ENCODE measurements at regions not wholly inside any gene's neighbourhood (a gene's known extent, or its start where the extent isn't known, plus 50 kb on each side); places are given as distances from the start of the nearest gene placed in this dataset.

DNA sequence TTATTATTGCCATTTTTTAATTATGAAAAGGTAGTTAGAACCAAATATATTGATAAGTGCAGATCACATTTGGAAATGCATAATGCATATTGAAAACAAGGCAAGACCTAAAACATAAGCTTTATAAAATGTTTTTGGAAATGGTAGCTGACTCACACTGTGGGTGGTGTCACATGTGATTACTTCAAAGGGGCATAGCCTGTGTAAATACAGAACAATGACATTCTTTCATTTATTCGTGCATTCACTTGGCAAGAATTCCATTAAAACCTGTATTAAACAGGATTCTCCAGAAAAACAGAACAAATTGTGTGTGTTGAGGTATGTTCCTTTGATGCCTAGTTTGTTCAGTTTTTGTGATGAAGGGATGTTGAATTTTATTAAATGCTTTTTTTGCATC lies 427.3 kb upstream of the ST6GAL2 start:
- DNase-seq (ENCODE audit: low spot score): no peak

DNA sequence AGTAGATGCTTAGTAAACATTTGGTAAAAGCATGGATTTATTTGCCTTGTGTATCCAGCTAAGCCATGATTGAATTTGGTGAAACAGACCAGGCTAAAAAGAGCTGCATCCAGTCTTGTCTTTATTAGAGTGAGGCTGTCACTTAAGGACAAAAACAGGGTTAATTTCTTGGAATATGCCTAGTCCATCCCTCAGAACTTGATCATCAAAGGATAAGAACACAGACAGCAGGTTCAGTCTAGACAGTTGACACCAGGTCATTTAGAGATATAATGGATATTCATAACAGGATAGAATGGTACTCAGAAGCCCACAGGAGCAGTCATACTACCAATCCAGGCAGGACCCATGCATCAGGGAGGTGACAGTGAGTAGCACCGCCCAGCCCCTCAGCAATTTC lies 434.9 kb upstream of the ST6GAL2 start:
- DNase-seq (ENCODE audit: low spot score): no peak

DNA sequence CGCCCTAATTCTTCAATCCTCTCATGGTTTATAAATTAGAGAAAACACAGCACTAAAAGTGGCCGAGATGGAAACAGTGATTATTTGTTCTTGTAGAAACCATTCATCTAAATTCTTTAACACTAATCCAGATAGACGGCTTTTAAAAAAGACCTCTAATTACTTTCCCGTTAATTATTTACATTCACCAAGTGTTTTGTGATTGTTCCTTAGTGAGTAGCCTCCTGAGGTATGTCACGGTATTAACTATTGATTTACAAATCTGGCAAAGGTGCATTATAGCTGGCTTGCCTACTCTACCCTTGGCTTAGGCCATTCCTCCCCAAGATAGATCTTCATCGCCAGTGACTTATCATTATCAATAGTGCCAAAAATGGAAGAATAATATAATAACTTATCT lies 436.4 kb upstream of the ST6GAL2 start:
- DNase-seq (ENCODE audit: low spot score): no peak

DNA sequence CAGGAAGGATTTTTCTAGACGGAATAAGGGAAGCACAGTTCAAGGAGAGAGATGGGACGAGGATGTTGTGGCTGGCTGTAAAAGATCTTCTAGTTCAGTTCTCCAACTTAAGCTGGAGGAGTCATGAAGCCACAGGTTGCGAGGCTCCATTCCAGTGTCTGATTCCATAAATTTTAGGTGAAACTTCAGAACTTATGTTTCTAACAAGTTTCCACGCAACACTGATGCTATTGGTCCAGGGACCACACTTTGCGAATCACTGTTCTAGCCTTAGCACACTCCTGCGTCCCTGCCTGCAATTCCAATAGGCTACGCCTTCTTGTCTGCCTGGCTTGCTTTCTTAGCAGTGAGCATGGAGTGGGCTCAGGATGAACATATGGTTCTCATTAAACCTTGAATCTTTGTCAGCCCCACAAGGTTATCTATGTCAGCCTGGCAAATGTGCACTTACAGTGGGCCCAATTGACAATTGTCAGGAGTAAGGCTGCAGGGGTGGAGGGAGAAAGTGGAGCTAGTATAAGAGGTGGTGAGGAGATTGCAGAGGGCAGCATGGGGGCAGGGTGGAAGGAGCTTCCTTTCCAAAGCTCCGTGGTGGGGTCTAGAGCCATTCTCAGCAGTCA lies 438.1 kb upstream of the ST6GAL2 start:
- no peak for DNase-seq (ENCODE audit: low spot score)

DNA sequence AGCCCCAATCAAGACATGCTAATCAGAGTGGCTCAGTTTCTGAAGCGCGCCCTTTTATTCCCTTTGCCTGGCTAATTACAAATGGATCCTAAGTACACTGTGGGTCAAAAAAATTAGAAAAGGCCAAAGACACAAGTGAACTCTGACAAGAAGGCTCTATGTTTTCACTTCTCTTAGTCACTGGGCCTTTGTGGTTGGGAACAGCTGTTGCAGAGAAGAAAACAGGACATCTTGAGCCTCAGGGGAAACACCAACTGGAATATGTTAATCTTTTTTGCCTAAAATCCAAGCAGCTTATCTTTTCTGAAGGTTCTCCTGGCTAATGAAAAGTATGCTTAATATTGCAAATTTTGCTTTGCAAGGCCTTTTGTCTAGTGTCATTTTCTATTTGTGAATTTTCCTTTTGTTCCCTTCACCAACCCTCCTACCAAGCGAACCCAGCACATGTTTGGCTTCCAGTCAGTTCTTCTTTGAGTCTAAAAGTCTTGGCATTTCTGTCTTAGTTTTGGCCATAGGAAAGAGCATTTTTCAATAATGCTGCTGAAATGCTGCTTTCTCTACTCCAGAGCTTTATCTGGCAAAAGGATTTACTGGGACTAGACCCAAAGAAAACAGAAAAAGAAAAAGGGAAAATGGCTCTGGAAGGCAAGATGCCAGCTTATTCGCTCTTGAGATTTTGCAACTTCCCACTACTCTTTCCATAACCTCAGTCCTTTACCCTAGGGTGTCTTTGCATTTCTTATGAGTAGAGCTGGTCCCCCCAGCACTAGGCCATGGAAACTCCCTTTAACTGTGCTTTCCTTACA lies 440.2 kb upstream of the ST6GAL2 start:
- DNase-seq (ENCODE audit: low spot score): no peak

DNA sequence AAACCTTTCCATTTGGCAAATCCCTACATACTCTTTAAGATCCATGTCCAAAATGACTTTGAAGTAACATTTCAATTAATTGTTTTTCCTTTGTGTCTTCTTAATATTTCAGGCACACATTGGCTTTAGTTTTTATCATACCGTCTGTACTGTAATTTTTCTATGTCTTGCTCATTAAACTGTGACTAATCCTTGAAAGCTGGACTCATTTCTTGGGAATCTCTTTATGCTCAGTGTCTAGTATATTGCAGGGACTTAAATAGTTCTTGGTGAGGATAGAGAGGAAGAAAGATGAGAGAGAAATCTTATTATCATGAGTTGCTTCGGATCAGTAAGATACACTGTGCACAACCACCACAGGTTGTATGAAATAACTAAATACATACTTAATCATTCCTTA lies 448.3 kb upstream of the ST6GAL2 start:
- DNase-seq (ENCODE audit: low spot score): no peak

DNA sequence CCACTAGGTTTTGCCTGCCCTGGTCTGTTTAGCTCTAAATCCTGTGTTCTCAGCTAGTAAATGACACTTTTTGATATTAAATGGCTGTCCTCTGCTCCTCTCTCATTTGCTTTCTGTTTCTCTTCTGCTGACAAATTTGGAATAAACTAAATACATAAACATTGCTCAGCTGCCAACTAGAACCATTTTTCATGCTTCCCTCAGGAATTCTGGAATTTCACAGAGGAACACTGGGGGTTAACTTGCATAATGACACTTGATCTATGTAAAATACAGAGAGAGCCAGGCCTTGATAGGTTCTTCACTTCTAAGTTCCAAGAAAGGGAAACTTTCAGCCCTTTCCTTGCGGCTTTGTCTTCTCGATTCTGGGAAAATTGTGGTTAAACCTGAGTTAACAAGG lies 450.6 kb upstream of the ST6GAL2 start:
- DNase-seq (ENCODE audit: low spot score): no peak

DNA sequence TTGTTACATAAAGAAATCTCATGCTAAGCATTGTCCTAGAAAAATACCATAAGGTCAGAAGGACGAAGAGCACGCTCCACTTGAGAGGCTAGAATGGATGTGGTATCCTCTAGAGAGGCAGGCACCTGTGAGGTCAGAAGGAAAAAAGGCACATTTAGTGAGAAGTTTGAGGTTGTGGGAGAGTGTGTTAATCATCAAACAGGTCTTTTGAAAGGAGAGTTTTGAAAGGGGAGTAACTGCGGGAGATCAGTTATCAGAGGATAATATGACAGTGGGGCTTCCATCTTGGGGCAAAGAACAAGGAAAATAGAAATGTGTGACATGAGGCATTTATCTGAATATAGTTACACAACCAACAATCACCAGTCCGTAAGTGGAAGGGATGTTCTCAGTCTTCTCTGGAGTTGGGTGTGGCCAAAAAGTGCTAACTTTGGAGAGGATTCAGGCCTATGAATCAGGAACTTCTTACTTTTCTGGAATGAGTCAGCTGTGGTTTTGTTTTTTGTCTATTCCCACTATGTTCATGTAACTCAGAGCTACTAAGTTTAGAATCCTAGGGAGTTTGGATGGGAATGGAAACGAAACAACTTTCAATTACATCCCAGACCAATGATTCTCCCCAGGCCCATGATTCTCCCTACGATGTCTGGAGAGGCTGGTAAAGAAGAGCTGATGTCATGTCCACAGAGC lies 451.4 kb upstream of the ST6GAL2 start:
- peak; percentile 71 for DNase-seq (ENCODE audit: low spot score)

DNA sequence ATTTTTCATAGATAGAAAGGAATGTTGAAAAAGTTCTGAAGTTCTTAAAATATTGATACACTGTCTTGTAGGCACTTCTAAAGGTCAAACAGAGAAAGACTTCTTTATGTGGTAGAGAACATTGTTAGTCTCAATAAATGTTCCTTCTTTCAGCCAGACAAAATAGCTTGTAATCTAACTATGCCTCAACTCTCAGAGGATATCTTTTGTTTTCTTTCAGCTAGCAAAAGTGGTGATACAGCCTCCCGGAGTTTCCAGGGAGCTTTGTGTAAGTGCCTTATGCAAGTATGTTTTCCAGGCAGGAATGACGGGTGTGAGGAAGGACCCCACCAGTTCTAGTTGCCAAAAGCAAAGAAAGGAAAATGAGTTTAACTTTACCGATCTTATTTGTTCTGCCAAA lies 452.1 kb upstream of the ST6GAL2 start:
- no peak for DNase-seq (ENCODE audit: low spot score)

DNA sequence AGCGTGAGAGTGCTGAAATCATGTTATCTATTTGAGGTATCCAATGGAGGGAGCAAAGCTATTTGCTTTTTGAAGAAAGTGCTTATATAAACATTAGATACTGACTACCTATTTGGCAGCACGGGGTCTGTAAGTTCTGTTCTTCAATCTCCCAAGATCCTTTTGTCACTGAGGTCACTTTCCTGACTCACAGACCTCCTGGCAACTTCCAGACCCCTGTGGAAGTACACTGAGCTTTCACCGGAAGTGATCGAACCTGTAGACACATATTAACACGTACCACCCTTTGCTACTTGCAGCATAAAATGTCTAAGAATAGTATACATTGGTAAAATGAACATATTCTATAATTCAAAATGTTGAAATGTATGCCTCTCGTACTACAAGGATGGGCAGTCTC lies 452.6 kb upstream of the ST6GAL2 start:
- DNase-seq (ENCODE audit: low spot score): no peak

DNA sequence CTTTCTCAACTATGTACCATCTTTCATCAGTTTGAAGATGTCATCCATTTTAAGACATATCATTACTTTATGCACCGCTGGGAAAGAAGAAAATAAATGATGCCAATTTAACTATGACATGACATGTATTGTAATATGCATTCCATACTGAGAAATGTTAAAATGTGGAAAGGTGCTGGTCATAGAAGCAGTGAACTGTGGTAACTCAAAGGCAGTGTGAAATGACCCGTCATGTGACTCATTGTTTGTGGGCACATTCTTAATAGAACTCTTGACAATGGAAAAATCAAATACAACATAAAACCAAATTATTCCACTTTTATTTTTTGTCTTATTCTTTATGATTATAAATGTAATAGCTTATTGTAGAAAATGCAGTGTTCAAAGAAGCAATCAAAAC lies 455.0 kb upstream of the ST6GAL2 start:
- no peak for DNase-seq (ENCODE audit: low spot score)

DNA sequence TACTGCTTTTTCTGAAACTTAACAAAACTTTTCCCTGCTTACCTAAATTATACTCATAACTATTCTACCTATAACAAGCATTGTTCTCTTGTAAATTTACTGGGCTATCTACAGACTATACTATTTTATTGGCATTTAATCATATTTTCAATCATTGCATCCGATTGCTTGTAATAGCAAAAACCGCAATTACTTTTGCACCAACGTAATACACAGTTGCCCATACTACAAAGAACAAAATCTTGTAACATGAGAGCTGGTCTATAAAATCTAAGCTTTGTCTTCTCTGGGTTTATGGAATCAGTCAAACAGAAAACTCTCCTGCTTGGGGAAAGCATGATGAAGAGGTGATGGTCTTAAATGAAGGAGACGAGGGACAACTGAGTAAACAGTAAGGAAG lies 463.4 kb upstream of the ST6GAL2 start:
- DNase-seq (ENCODE audit: low spot score): no peak

DNA sequence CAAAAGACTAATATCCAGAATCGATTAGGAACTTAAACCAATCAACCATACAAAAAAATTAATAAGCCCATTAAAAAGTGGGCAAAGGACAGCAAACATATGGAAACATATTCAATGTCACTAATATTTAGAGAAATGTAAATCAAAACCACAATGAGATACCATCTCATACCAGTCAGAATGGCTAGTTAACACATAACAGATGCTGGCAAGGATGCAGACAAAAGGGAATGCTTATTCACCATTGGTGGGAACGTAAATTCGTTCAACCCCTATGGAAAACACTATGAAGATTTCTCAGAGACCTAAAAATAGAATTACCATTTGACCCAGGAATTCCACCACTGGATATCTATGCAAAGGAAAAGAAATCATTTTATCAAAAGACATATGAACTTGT lies 468.2 kb upstream of the ST6GAL2 start:
- DNase-seq (ENCODE audit: low spot score): no peak

DNA sequence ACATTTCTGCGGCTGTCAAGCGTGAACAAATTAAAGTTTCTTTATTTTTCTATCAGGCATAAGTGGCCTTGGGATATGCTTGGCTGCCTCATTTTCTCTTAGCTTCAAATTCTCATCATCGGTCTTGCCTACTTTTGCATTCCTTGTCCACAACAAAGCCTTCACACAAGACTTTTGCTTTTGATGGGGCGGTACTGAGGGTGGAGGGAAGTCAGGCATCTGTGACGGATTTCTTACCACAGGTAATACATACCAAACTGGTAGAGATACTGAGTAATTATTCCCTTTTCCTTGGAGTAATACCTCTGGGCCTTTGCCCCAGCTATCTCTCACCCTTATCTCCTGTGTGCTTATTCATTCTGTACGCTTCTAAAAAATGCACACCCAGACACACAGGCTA lies 468.3 kb upstream of the RGPD4 start:
- DNase-seq (ENCODE audit: low spot score): no peak

DNA sequence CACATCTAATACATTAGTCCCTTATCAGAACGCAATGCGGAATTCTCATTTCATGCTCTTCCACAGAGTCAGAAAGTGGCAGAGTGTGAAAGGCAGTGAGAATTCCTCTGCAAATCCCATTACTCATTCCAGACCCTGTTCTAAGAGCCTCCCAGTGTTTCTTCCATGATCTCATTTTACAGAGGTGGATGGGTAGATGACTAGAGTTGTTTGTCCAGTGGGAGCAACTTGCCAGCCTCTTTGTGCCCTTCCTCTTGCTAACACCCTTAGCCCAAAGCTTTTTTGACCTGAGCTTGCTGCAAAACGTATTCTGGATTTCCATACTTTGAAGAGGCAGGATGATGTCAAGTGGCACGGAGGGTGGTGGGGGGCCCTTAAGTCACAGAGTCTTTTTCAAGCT lies 467.7 kb upstream of the RGPD4 start:
- no peak for DNase-seq (ENCODE audit: low spot score)

DNA sequence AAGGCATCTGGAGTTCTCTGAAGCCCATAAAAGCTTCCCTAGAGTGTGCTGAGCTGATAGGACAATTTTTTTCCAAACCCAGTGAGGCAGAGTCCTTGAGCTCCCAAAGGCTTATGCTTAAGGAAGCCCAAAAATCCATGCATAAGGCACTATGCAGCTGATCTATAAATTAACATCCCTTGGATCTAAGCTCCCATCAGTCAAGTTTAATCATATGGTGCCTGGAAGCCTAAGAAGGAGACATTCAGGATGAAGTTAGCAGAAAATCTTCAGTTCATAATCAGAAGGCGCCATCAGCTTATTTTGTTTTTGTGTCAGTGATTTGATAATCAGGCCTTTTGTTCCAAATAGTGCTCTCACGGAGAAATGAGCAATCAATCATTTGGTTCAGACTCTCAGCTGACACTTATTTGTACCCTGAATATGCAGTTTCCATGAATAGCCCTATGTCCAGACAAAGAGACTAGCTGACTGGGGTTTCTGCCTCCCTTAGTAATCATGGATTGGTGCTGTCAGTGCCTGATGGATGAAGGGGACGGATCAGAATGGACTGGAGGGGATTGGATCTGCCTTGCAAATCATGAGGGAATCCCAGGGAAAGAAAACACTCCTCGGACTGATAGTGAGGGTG lies 464.8 kb upstream of the RGPD4 start:
- DNase-seq (ENCODE audit: low spot score): no peak

DNA sequence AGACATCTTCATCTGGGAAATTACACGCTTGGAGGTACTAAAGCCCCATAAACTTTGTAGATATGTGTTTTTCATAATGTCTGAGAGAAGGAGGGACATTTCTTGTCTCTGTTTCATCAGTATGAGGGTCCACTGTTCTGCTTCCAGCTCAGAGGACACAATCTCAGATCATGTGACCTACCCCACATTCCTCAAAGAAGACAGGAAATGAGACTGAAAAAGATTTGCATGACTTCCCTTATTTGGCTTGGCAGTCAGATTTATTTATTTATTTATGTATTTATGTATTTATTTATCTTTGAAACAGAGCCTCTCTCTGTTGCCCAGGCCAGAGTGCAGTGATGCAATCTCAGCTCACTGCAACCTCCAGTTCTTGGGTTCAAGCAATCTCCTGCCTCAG lies 463.7 kb upstream of the RGPD4 start:
- no peak for DNase-seq (ENCODE audit: low spot score)

DNA sequence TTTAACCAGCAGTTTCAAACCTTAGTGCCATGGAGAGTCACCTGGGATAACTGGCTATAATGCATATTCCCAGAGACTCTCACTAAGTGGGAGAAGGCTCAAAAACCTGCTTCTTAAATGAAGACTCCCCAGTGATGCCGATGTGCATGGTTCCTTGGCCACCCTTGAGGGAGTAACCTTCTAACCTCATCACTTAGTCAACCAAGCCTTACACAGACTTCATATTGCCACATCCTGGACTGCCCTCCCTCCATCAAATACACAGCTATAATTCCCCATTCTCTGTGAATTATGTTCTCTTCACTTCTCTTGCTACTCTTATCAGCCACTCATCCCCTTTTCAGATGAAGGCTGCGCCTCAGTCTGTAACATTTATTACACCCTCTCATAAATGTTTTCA lies 462.9 kb upstream of the RGPD4 start:
- DNase-seq (ENCODE audit: low spot score): no peak

DNA sequence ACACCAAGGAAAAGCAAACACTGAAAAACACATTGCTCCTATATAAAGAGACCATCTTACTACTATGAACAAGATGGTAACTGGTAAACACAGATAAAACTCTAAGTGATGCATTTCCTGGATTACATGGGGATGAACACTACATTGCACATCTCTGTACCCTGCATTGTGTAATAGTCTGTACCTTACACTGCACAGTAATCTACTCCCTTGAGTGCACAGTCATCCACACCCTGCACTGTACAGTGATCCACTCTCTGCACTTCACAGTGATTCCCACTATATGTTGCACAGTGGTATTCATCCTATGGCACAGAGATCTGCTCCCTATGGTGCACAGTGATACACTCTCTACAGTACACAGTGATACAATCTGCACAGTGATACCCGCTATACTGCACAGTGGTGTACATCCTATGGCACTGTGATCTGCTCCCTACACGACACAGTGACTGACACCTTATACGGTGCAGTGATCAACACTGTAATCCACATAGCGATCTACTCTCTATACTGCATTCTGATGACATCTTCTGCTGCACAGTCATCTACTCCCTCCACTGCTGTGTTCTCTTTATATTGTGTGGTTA lies 462.2 kb upstream of the RGPD4 start:
- no peak for DNase-seq (ENCODE audit: low spot score)

DNA sequence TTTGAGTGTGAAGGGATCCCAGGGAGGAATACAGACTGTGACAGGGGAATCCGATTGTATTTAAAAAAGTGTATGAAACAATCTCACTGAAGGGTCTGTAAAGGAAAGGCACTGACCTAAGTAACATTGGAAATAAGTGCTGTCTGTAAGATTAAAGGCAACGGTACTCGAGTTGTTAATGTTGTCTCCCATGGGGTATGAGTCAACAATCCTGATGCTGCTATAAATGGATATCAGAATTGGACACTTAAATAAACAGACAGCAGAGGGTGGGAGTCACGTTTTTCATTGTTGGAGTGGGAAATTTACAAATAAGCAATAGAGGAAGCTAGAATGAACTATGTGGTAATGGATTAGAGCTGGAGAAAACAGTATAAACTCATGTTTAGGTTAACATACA lies 452.4 kb upstream of the RGPD4 start:
- no peak for DNase-seq (ENCODE audit: low spot score)

DNA sequence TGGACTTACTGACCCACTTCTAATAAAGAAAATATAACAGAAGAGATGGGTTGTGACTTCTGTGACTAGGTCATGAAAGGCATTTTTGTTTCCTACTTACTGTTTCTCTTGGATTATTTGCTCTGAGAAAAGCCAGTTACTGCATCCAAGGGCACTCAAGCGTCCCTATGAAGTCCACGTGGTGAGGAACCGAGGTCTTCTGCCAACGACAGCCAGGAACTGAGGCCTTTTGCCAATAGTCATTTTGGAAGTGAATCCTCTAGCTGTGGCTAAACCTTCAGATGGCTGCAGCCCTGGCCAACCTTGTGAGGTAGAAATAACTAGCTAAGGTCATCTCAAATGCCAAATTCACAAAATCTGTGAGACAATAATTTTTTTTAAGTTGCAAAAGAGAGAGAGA lies 449.8 kb upstream of the RGPD4 start:
- no peak for DNase-seq (ENCODE audit: low spot score)

DNA sequence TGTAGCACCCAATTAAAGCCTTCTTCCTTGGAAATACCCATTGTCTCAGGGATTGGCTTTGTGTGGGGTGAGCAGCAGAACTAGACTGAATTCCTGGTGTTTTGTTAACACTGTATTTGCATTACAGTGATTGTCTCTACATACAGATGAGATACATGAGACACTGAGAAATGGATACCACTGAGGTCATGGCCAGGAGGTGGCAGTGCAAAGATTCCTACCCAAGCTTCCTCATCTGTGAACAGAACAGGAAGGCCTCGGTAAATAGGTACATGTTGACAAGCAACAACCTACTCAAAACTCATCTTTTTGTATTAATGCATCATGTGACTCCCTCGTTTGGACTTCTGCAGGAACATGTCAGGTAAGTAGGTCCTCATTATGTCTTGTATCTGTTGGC lies 445.8 kb upstream of the RGPD4 start:
- DNase-seq (ENCODE audit: low spot score): no peak

DNA sequence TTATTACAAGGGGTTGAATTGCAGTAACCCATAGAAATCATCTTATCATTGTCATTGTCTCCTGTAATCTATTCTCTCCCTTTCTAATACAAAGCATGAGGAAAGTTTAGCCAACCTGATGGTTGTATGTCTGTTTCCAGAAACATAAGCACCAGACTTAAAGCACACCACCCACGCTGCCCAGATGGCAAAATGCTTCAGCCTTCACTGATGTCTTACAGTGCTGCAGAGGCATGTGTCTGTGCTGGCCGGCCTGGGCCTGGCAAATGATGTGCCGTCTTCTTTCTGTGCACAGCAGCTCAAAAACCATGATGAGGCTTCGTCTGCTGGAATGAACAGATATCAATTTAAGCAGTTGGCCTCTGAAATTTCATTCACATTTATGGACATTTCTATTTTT lies 443.0 kb upstream of the RGPD4 start:
- no peak for DNase-seq (ENCODE audit: low spot score)
